ENCODE measurements at regions not wholly inside any gene's neighbourhood (a gene's known extent, or its start where the extent isn't known, plus 50 kb on each side); places are given as distances from the start of the nearest gene placed in this dataset.
"Not testable (repeated sequence)": the region's sequence is repeated elsewhere in the genome, so short reads cannot be mapped to it uniquely, and the experiment has no call there.

DNA sequence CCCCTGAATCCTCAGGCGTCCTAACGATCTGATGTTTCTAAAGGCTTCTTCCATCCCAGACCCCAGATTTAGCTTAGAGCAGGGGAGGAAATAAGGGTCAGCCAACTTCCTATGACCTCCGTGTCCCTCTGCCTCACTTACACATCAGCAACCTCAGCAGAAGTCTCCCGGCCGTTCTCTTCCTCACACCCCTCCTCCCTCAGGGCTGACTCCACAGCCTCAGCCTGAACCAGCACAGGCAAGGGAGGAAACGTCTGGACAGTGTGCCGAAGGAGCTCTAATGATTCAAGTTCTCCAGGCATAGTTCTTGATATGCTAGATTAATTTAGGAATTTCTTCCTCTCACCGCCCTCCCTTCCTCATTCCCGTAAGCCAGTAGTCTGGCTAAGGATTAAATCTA lies 121.4 kb downstream of the NUFIP1 start:
- Mint-ChIP-seq H3K36me3 (ENCODE audit: low read depth) (no peaks in the 10 kb centered on the region), H3K4me3 (no peak overlapping the region), H3K27me3 (peaks cover 6% of the 10 kb centered on the region), H3K4me1 (peaks cover 5% of the 10 kb centered on the region), H3K27ac (no peak overlapping the region), H3K9me3 (ENCODE audit: low read depth) (peaks cover 3% of the 10 kb centered on the region)
- no peak for ATAC-seq
- no peak for DNase-seq
- intact Hi-C loops (cut with DNase I, micrococcal nuclease) = no loop called here
- POLR2A ChIA-PET = interaction anchor here (0.6 kb wide), 1 partner anchor 94 kb away, joined by 3 read pairs; no protein-coding TSS in a partner anchor
- CTCF ChIA-PET = no interaction called here

DNA sequence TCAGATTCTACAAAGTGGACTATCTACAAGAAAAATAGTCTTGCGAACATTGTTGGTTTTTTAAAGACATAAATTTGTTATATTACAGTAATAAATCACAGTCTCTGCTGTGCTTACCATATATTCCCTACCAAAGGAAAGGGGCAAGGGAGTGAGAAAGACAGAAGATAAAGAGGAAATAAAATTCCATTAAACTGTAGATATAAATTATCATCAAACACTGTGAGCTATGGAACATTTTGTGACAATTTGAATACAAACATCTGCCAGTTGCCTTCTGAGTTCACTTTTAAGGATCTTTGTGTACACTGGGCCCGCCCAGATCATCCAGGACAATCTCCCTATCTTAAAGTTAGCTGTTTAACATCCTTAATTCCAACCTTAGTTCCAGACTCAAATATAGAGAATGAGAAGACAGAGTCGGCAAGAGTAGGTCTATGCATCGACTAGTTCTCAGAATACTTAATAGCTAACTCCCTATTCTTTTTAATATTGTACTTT lies 122.8 kb downstream of the NUFIP1 start:
- ChIA-PET POLR2A (no interaction called here), CTCF (no interaction called here)
- DNase-seq (no peak), ATAC-seq (no peak)
- intact Hi-C loops (cut with DNase I, micrococcal nuclease) = no loop called here
- Mint-ChIP-seq H3K9me3 (ENCODE audit: low read depth) (peaks cover 3% of the 10 kb centered on the region), H3K36me3 (ENCODE audit: low read depth) (no peaks in the 10 kb centered on the region), H3K4me1 (peaks cover 5% of the 10 kb centered on the region), H3K27me3 (peaks cover 6% of the 10 kb centered on the region), H3K27ac (no peak overlapping the region), H3K4me3 (no peak overlapping the region)

DNA sequence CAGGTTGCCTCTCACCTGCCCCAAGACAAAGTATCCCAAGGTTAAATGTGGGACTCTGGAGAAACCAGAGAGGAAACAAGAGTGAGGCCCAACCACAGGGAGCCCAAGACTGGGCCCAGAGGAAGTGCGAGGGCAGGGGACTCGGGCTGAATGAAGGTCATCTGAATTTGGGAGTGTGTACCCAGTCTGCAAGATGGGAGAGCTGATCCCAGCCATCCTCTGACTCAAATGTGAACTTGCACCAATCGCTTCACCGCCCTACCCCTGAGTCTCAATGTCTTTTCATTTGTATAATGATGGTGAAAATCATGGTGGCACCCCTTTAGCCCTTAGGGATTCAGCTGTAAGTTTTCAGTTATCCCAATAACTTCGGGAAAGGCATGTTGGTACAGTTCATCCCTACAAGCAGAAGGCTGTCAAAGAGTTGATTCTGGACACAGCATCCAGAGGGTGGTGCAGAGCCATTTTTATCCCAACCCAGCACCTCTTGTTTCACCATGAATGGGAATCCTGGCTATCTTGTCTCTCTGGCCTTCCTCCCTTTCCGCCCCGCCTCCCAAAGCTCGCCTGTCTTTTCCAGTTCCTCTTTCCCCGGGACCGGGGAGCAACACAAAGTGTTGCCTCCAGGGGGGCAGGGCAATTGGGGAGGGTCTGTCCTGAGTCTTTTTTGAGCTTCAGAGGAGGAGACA lies 123.4 kb downstream of the NUFIP1 start:
- no peak for DNase-seq
- H3K4me3 Mint-ChIP-seq = no peak overlapping the region
- POLR2A ChIA-PET = no interaction called here
- no peak overlapping the region for H3K27ac Mint-ChIP-seq
- peaks cover 6% of the 10 kb centered on the region for H3K27me3 Mint-ChIP-seq
- intact Hi-C loops (cut with DNase I, micrococcal nuclease) = no loop called here
- no peak for ATAC-seq
- H3K9me3 Mint-ChIP-seq (ENCODE audit: low read depth) = peaks cover 3% of the 10 kb centered on the region
- no peaks in the 10 kb centered on the region for H3K36me3 Mint-ChIP-seq (ENCODE audit: low read depth)
- H3K4me1 Mint-ChIP-seq = peaks cover 5% of the 10 kb centered on the region
- CTCF ChIA-PET = no interaction called here

DNA sequence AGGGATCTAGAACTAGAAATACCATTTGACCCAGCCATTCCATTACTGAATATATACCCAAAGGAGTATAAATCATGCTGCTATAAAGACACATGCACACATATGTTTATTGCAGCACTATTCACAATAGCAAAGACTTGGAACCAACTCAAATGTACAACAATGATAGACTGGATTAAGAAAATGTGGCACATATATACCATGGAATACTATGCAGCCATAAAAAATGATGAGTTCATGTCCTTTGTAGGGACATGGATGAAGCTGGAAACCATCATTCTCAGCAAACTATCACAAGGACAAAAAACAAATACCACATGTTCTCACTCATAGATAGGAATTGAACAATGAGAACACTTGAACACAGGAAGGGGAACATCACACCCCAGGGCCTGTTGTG lies 125.6 kb downstream of the NUFIP1 start:
- DNase-seq; H3K4me3 Mint-ChIP-seq; H3K4me1 Mint-ChIP-seq; H3K27ac Mint-ChIP-seq; CTCF ChIA-PET; POLR2A ChIA-PET; H3K36me3 Mint-ChIP-seq (ENCODE audit: low read depth); intact Hi-C loops (cut with DNase I, micrococcal nuclease); H3K9me3 Mint-ChIP-seq (ENCODE audit: low read depth); ATAC-seq: not testable (repeated sequence)
- H3K27me3 Mint-ChIP-seq = peaks cover 13% of the 10 kb centered on the region

DNA sequence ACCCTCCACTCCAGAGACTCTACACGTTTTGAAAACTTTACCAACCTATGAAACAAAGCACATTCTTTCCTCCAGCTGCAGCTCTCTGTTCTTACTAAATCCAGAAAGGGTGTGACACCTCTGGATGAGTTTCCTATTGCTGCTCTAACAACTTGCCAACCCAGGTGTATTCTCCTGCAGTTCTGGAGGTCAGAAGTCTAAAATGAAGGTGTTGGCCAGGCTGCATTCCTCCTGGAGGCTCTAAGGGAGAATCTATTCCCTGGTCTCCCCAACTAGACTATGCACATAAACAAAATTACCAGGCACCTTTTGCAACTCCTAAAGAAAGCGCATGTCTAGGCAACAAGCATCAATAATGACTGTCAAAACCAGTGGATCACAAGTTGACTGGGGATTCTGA lies 128.8 kb downstream of the NUFIP1 start:
- intact Hi-C loops (cut with DNase I, micrococcal nuclease) = no loop called here
- Mint-ChIP-seq H3K36me3 (ENCODE audit: low read depth) (no peaks in the 10 kb centered on the region), H3K27ac (no peak overlapping the region), H3K4me3 (no peak overlapping the region), H3K27me3 (peaks cover 26% of the 10 kb centered on the region), H3K9me3 (ENCODE audit: low read depth) (no peaks in the 10 kb centered on the region), H3K4me1 (no peaks in the 10 kb centered on the region)
- DNase-seq = no peak
- POLR2A ChIA-PET = interaction anchor here (0.6 kb wide), 1 partner anchor 349 kb away, joined by 3 read pairs; no protein-coding TSS in a partner anchor
- no peak for ATAC-seq
- CTCF ChIA-PET = interaction anchor here (1.0 kb wide), 1 partner anchor 30 kb away, joined by 3 read pairs; no protein-coding TSS in a partner anchor

DNA sequence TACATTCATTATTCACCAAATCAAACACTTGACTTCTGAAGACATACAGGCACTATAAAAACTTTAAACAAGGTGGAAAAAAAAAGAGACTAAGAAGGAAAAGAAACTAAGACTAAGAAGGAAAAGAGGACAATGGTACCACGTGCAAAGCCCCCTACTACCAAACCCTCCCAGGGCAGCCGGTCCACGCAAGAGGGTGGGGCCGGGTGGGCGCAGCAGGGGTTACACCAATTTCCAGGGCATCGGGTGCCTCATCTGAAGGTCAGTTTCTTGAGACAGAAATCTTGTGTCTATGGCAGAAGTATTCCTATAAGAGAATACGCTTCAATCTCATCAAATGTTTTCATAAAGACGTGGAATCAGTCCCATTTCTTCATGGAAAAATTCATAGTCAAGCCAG lies 131.5 kb downstream of the NUFIP1 start:
- Mint-ChIP-seq H3K4me1 (no peaks in the 10 kb centered on the region), H3K4me3 (no peak overlapping the region), H3K36me3 (ENCODE audit: low read depth) (no peaks in the 10 kb centered on the region), H3K27me3 (peaks cover 26% of the 10 kb centered on the region), H3K9me3 (ENCODE audit: low read depth) (no peaks in the 10 kb centered on the region), H3K27ac (no peak overlapping the region)
- POLR2A ChIA-PET = no interaction called here
- ATAC-seq (no peak), DNase-seq (no peak)
- intact Hi-C loops (cut with DNase I, micrococcal nuclease) = no loop called here
- CTCF ChIA-PET = no interaction called here

DNA sequence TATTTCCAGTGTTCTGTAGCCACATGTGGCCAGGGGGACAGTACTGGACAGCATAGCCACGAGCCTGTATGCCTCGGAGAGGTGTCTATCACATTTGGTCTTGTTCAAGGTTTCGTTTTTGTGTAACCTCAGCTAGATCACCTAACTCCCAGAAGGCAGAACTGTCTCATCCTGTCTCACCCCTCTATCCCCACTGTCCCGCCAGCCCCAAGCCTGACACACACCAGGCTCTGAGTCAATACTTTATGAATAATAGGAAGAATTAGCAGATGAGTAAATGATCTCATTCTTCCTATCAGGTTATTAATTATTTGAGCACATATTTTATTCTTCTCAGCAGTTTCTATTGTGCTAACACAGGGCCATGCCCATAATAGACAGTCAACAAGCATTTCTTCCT lies 132.2 kb downstream of the NUFIP1 start:
- DNase-seq (no peak), ATAC-seq (no peak)
- peaks cover 26% of the 10 kb centered on the region for H3K27me3 Mint-ChIP-seq
- H3K36me3 Mint-ChIP-seq (ENCODE audit: low read depth) = no peaks in the 10 kb centered on the region
- intact Hi-C loops (cut with DNase I, micrococcal nuclease) = no loop called here
- H3K4me1 Mint-ChIP-seq = no peaks in the 10 kb centered on the region
- H3K27ac Mint-ChIP-seq = no peak overlapping the region
- CTCF ChIA-PET = no interaction called here
- H3K4me3 Mint-ChIP-seq = no peak overlapping the region
- no peaks in the 10 kb centered on the region for H3K9me3 Mint-ChIP-seq (ENCODE audit: low read depth)
- POLR2A ChIA-PET = no interaction called here

DNA sequence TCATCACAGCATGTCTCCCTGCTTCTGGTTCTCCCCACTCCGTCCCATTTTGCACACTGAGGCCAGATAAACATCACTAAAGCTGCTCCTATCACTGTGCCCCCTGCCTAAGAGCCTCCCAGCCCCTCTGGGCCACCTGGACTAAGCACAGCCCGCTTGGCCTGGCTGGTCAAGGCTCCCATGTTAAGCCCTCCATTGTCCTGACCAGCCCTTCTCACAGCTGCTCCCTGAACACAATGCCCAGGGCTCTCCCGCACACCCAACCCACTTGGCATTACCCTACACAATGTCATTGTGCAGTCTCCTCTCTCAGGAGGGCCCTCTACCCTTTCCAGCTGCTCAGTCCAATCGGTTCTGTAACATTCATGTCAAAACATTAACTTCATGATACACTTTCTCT lies 133.4 kb downstream of the NUFIP1 start:
- intact Hi-C loops (cut with DNase I, micrococcal nuclease) = no loop called here
- Mint-ChIP-seq H3K27me3 (peaks cover 26% of the 10 kb centered on the region), H3K9me3 (ENCODE audit: low read depth) (no peaks in the 10 kb centered on the region), H3K4me3 (no peak overlapping the region), H3K36me3 (ENCODE audit: low read depth) (no peaks in the 10 kb centered on the region), H3K4me1 (no peaks in the 10 kb centered on the region), H3K27ac (no peak overlapping the region)
- CTCF ChIA-PET = no interaction called here
- DNase-seq (no peak), ATAC-seq (no peak)
- POLR2A ChIA-PET = no interaction called here

DNA sequence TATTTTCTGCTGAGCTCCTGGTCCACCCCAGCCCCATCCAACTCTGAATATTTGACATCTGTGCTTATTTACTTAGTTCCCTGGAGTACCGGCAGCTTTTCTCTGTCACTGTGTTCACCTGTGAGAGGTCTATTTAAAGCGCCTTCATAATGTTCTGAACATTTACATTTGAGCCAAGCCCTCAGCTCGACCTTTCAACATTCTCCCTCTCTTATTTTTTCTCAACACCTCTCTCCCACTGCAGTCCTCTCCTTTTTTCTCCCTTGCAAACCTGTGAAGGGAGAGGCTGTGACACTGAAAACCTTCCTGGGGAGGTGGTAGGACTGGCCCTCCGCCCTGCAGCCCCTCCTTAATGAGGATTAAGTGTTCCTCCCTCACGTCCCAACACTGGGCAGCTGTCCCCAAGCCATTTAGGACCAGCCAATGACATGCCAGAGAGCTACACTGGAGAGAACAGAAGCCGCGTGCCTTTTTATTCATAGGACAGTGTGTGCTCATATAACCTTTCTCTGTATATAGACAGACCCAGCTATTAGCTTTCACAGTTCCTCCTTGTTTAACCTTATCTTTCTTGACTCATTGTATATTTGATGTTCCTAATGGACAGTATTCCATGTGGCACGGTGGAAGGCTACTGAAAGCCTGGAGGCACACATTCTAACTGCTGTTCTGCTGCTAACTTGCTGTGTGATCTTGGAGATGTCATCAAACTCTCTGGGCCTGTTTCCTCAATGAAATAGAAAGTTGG lies 134.8 kb downstream of the NUFIP1 start:
- Mint-ChIP-seq H3K27me3 (peaks cover 21% of the 10 kb centered on the region), H3K4me1 (no peaks in the 10 kb centered on the region), H3K27ac (no peak overlapping the region), H3K9me3 (ENCODE audit: low read depth) (no peaks in the 10 kb centered on the region), H3K36me3 (ENCODE audit: low read depth) (no peaks in the 10 kb centered on the region), H3K4me3 (no peak overlapping the region)
- intact Hi-C loops (cut with DNase I, micrococcal nuclease) = no loop called here
- ChIA-PET POLR2A (no interaction called here), CTCF (no interaction called here)
- no peak for ATAC-seq
- no peak for DNase-seq

DNA sequence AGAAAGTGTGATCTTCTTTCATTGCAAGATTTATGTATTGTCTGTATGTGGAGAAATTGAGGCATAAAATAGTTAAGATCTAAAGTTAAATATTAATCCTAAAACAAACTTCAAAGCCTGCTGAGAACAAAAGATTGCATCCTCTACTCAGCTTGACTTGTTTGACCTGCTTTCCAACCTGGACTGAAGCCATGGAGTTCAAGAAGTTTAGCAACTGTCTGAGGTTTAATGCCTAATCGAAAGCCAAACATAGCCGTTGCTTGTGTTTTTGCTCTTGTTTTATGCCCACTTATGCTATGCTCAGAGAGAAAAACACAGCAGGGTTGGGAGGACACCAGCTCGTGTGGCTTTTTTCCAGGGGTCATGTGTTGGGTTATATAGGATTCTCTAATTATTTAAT lies 135.6 kb downstream of the NUFIP1 start:
- Mint-ChIP-seq H3K36me3 (ENCODE audit: low read depth) (no peaks in the 10 kb centered on the region), H3K4me1 (no peaks in the 10 kb centered on the region), H3K4me3 (no peak overlapping the region), H3K27ac (no peak overlapping the region), H3K9me3 (ENCODE audit: low read depth) (no peaks in the 10 kb centered on the region), H3K27me3 (peaks cover 19% of the 10 kb centered on the region)
- CTCF ChIA-PET = no interaction called here
- intact Hi-C loops (cut with DNase I, micrococcal nuclease) = no loop called here
- ATAC-seq (no peak), DNase-seq (no peak)
- POLR2A ChIA-PET = no interaction called here

DNA sequence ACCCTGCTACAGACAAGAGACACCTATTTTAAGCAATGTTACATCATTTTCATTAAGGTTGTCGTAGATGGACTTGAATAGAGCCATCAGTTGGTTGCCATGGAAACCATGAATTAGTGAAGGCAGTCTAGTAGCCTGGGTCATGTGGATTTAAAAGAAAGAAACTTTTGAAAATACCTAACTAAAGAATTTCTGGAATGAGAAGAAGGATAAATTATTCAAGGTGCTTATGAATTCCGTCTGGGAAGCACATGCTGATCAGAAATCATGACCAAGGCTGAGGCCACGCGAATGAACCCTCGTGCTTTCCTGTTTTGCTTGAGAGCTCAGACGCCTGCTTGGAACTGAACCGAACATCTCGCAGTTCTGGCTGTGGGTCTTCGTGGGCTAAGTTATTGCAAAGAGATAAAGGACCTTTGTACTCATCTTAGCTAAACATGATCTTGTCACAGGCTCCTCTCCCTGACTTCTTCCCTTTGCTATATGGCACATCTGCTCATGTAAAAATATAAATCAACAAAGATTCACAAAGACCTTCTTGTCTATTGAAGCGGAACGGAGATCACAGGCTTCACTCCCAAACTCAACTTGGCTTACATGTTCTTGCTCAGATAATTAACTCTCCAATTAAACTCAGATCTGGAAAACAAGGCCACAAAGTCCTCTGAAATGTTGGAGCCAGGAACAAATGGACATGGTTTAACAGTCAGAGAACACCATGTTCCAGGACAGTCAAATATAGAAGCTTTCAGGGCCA lies 140.2 kb downstream of the NUFIP1 start:
- peaks cover 7% of the 10 kb centered on the region for H3K27me3 Mint-ChIP-seq
- ChIA-PET CTCF (no interaction called here), POLR2A (no interaction called here)
- no peaks in the 10 kb centered on the region for H3K36me3 Mint-ChIP-seq (ENCODE audit: low read depth)
- H3K4me3 Mint-ChIP-seq = no peak overlapping the region
- DNase-seq (no peak), ATAC-seq (no peak)
- intact Hi-C loops (cut with DNase I, micrococcal nuclease) = no loop called here
- H3K4me1 Mint-ChIP-seq = no peaks in the 10 kb centered on the region
- no peak overlapping the region for H3K27ac Mint-ChIP-seq
- H3K9me3 Mint-ChIP-seq (ENCODE audit: low read depth) = no peaks in the 10 kb centered on the region

Data from activated CD4-positive, alpha-beta T cell treated with anti-CD3 and anti-CD28 coated beads for 36 hours (primary cell).